GM13976 (cell line): ENCODE measurements at regions not wholly inside any gene's neighbourhood (a gene's known extent, or its start where the extent isn't known, plus 50 kb on each side); places are given as distances from the start of the nearest gene placed in this dataset.

Source experiments
- DNase-seq: peaks from one replicate; pipeline ENCODE4 v3.0.0; 2012; ENCODE audit warnings: low spot score
- CTCF ChIP-seq: IDR thresholded peaks from 2 replicates; pipeline ENCODE4 v1.5.1; 2012; ENCODE audit warnings: borderline replicate concordance, mild to moderate bottlenecking; ENCODE audit not compliant: insufficient read depth; ENCODE audit errors: extremely low read depth, missing control alignments, control extremely low read depth
- in situ Hi-C: fragments of 300-500 bp; cut with MboI; formaldehyde crosslinking; loops from one replicate; pipeline ENCODE4 v1.12.0; 2022; ENCODE audit warnings: low sequenced_read_pairs, mixed read lengths, inconsistent platforms; ENCODE audit not compliant: unreplicated experiment

- no peak for DNase-seq
- in situ Hi-C loops = no loop called here
These were observed 237.9 kb downstream of the HAUS1 start for GRCh38 chr18:46341986-46342525.

GRCh38 chr18:46343456-46343855 lies 239.3 kb downstream of the HAUS1 start:
- in situ Hi-C loops = no loop called here
- no peak for TF ChIP-seq CTCF

More at GRCh38 chr18:46341986-46342525, 237.9 kb downstream of the HAUS1 start:
- TF ChIP-seq CTCF = no peak

GRCh38 chr18:46343931-46344372 lies 239.8 kb downstream of the HAUS1 start:
- no peak for TF ChIP-seq CTCF
- in situ Hi-C loops = no loop called here
- peak; percentile 67 for DNase-seq

More at GRCh38 chr18:46343456-46343855, 239.3 kb downstream of the HAUS1 start:
- no peak for DNase-seq

GRCh38 chr18:46344416-46345180 lies 240.4 kb downstream of the HAUS1 start:
- TF ChIP-seq CTCF = no peak
- in situ Hi-C loops = no loop called here
- peak; percentile 38 for DNase-seq

- in situ Hi-C loops = no loop called here
- no peak for DNase-seq
- no peak for TF ChIP-seq CTCF
These were observed 240.9 kb downstream of the HAUS1 start for GRCh38 chr18:46345181-46345465.

GRCh38 chr18:46346213-46346612 lies 242.0 kb downstream of the HAUS1 start:
- in situ Hi-C loops = no loop called here
- DNase-seq = peak; percentile 47
- no peak for TF ChIP-seq CTCF
